ENCODE measurements at regions not wholly inside any gene's neighbourhood (a gene's known extent, or its start where the extent isn't known, plus 50 kb on each side); places are given as distances from the start of the nearest gene placed in this dataset.

- Mint-ChIP-seq H3K9me3 (peaks cover 11 to 19% (median 12%) of the 10 kb centered on the region in 3 donors), H3K4me3 (no peak overlapping the region), H3K36me3 (no peaks in the 10 kb centered on the region), H3K27me3 (no peaks in the 10 kb centered on the region), H3K4me1 (no peaks in the 10 kb centered on the region), H3K27ac (no peak overlapping the region)
- Histone ChIP-seq H3K36me3 (ENCODE audit: control insufficient read depth in 2 of 2, extremely low read depth in 1 of 2, insufficient read depth in 1 of 2, low read length in 1 of 2) (no peaks in the 10 kb centered on the region), H3K27ac (ENCODE audit: low read length) (no peak overlapping the region), H3K4me1 (ENCODE audit: control insufficient read depth in 1 of 2, extremely low read depth in 1 of 2, insufficient read depth in 2 of 2, low read length in 2 of 2) (no peaks in the 10 kb centered on the region), H3K27me3 (replicated peaks in 1 of 2; ENCODE audit: control insufficient read depth in 2 of 2, extremely low read depth in 1 of 2, insufficient read depth in 2 of 2, low read length in 1 of 2) (no peaks in the 10 kb centered on the region), H3K9me3 (no peaks in the 10 kb centered on the region), H3K4me3 (ENCODE audit: control insufficient read depth in 1 of 2, extremely low read depth in 1 of 2, low read length in 1 of 2) (no peak overlapping the region)
- POLR2A ChIA-PET: no interaction called here
- 69% methylated on average over 2 of the region's 6 CpGs for WGBS (ENCODE audit: insufficient coverage)
- ATAC-seq (replicated peaks in 1 of 4) (no peak), DNase-seq (no peak)
- CTCF ChIA-PET: no interaction called here
Observed at GRCh38 chr5:13427827-13428557, 516.5 kb downstream of the DNAH5 start.

- DNase-seq (no peak), ATAC-seq (replicated peaks in 1 of 4) (no peak)
- ChIA-PET CTCF (no interaction called here), POLR2A (no interaction called here)
- Mint-ChIP-seq H3K4me3 (no peak overlapping the region), H3K27ac (no peak overlapping the region), H3K36me3 (no peaks in the 10 kb centered on the region), H3K27me3 (no peaks in the 10 kb centered on the region), H3K9me3 (peaks cover 7 to 10% (median 9%) of the 10 kb centered on the region in 3 donors), H3K4me1 (no peaks in the 10 kb centered on the region)
- Histone ChIP-seq H3K4me3 (ENCODE audit: control insufficient read depth in 1 of 2, extremely low read depth in 1 of 2, low read length in 1 of 2) (no peak overlapping the region), H3K27me3 (replicated peaks in 1 of 2; ENCODE audit: control insufficient read depth in 2 of 2, extremely low read depth in 1 of 2, insufficient read depth in 2 of 2, low read length in 1 of 2) (no peaks in the 10 kb centered on the region), H3K4me1 (ENCODE audit: control insufficient read depth in 1 of 2, extremely low read depth in 1 of 2, insufficient read depth in 2 of 2, low read length in 2 of 2) (no peaks in the 10 kb centered on the region), H3K27ac (ENCODE audit: low read length) (no peak overlapping the region), H3K36me3 (ENCODE audit: control insufficient read depth in 2 of 2, extremely low read depth in 1 of 2, insufficient read depth in 1 of 2, low read length in 1 of 2) (no peaks in the 10 kb centered on the region), H3K9me3 (no peaks in the 10 kb centered on the region)
- 60% methylated on average over 6 of the region's 6 CpGs for WGBS (ENCODE audit: insufficient coverage)
Observed at GRCh38 chr5:13412040-13412595, 532.4 kb downstream of the DNAH5 start.

GRCh38 chr5:13408616-13409015 is 535.9 kb downstream of the DNAH5 start:
- Histone ChIP-seq H3K27ac (ENCODE audit: low read length) (no peak overlapping the region), H3K36me3 (ENCODE audit: control insufficient read depth in 2 of 2, extremely low read depth in 1 of 2, insufficient read depth in 1 of 2, low read length in 1 of 2) (no peaks in the 10 kb centered on the region), H3K27me3 (replicated peaks in 1 of 2; ENCODE audit: control insufficient read depth in 2 of 2, extremely low read depth in 1 of 2, insufficient read depth in 2 of 2, low read length in 1 of 2) (no peaks in the 10 kb centered on the region), H3K4me3 (ENCODE audit: control insufficient read depth in 1 of 2, extremely low read depth in 1 of 2, low read length in 1 of 2) (no peak overlapping the region), H3K9me3 (no peaks in the 10 kb centered on the region), H3K4me1 (ENCODE audit: control insufficient read depth in 1 of 2, extremely low read depth in 1 of 2, insufficient read depth in 2 of 2, low read length in 2 of 2) (no peaks in the 10 kb centered on the region)
- POLR2A ChIA-PET: no interaction called here
- ATAC-seq (replicated peaks in 1 of 4) (no peak), DNase-seq (no peak)
- no peaks in the 10 kb centered on the region for H3K4me1 Mint-ChIP-seq
- H3K36me3 Mint-ChIP-seq: no peaks in the 10 kb centered on the region
- H3K27me3 Mint-ChIP-seq: no peaks in the 10 kb centered on the region
- CTCF ChIA-PET: no interaction called here
- no peak overlapping the region for H3K27ac Mint-ChIP-seq
- no CpG with 5 or more reads among the region's 1 CpG for WGBS (ENCODE audit: insufficient coverage)
- H3K4me3 Mint-ChIP-seq: no peak overlapping the region
- peaks cover 0 to 17% (median 11%) of the 10 kb centered on the region in 3 donors for H3K9me3 Mint-ChIP-seq

- POLR2A ChIA-PET: no interaction called here
- CTCF ChIA-PET: no interaction called here
- DNase-seq: no peak
Observed at GRCh38 chr5:13403351-13403750, 541.1 kb downstream of the DNAH5 start.

GRCh38 chr5:13385066-13385465 is 559.4 kb downstream of the DNAH5 start:
- no peak for ATAC-seq (replicated peaks in 1 of 4)
- Mint-ChIP-seq H3K4me3 (no peak overlapping the region), H3K36me3 (no peaks in the 10 kb centered on the region), H3K9me3 (peaks cover 20 to 29% (median 28%) of the 10 kb centered on the region in 3 donors), H3K4me1 (no peaks in the 10 kb centered on the region), H3K27me3 (no peaks in the 10 kb centered on the region), H3K27ac (no peak overlapping the region)
- no peaks in the 10 kb centered on the region for H3K36me3 ChIP-seq (ENCODE audit: control insufficient read depth in 2 of 2, extremely low read depth in 1 of 2, insufficient read depth in 1 of 2, low read length in 1 of 2)
- H3K4me3 ChIP-seq (ENCODE audit: control insufficient read depth in 1 of 2, extremely low read depth in 1 of 2, low read length in 1 of 2): no peak overlapping the region
- ChIA-PET POLR2A (interaction anchor here in 1 of 2 donors (0.5 kb wide), 1 partner anchor 11 kb away, joined by 3 read pairs; no protein-coding TSS in a partner anchor), CTCF (no interaction called here)
- 100% methylated on average over 2 of the region's 5 CpGs for WGBS (ENCODE audit: insufficient coverage)
- H3K27me3 ChIP-seq (replicated peaks in 1 of 2; ENCODE audit: control insufficient read depth in 2 of 2, extremely low read depth in 1 of 2, insufficient read depth in 2 of 2, low read length in 1 of 2): no peaks in the 10 kb centered on the region
- no peak overlapping the region for H3K27ac ChIP-seq (ENCODE audit: low read length)
- no peaks in the 10 kb centered on the region for H3K4me1 ChIP-seq (ENCODE audit: control insufficient read depth in 1 of 2, extremely low read depth in 1 of 2, insufficient read depth in 2 of 2, low read length in 2 of 2)
- H3K9me3 ChIP-seq: no peaks in the 10 kb centered on the region
- no peak for DNase-seq

More at GRCh38 chr5:13403351-13403750, 541.1 kb downstream of the DNAH5 start:
- Histone ChIP-seq H3K4me3 (ENCODE audit: control insufficient read depth in 1 of 2, extremely low read depth in 1 of 2, low read length in 1 of 2) (no peak overlapping the region), H3K27ac (ENCODE audit: low read length) (no peak overlapping the region), H3K36me3 (ENCODE audit: control insufficient read depth in 2 of 2, extremely low read depth in 1 of 2, insufficient read depth in 1 of 2, low read length in 1 of 2) (no peaks in the 10 kb centered on the region), H3K27me3 (replicated peaks in 1 of 2; ENCODE audit: control insufficient read depth in 2 of 2, extremely low read depth in 1 of 2, insufficient read depth in 2 of 2, low read length in 1 of 2) (no peaks in the 10 kb centered on the region), H3K4me1 (ENCODE audit: control insufficient read depth in 1 of 2, extremely low read depth in 1 of 2, insufficient read depth in 2 of 2, low read length in 2 of 2) (no peaks in the 10 kb centered on the region), H3K9me3 (no peaks in the 10 kb centered on the region)
- H3K9me3 Mint-ChIP-seq: peaks cover under 1 to 25% (median 12%) of the 10 kb centered on the region in 3 donors
- H3K36me3 Mint-ChIP-seq: no peaks in the 10 kb centered on the region
- ATAC-seq (replicated peaks in 1 of 4): no peak
- H3K27ac Mint-ChIP-seq: no peak overlapping the region
- no peak overlapping the region for H3K4me3 Mint-ChIP-seq
- H3K27me3 Mint-ChIP-seq: no peaks in the 10 kb centered on the region
- H3K4me1 Mint-ChIP-seq: no peaks in the 10 kb centered on the region

- POLR2A ChIA-PET: no interaction called here
- CTCF ChIA-PET: no interaction called here
Observed at GRCh38 chr5:13382232-13382631, 562.3 kb downstream of the DNAH5 start.

More at GRCh38 chr5:13382232-13382631, 562.3 kb downstream of the DNAH5 start:
- Mint-ChIP-seq H3K27ac (no peak overlapping the region), H3K27me3 (no peaks in the 10 kb centered on the region), H3K4me3 (no peak overlapping the region), H3K9me3 (peaks cover 13 to 22% (median 22%) of the 10 kb centered on the region in 3 donors), H3K36me3 (no peaks in the 10 kb centered on the region), H3K4me1 (no peaks in the 10 kb centered on the region)
- WGBS (ENCODE audit: insufficient coverage): 75% methylated on average over 3 of the region's 3 CpGs
- DNase-seq (no peak), ATAC-seq (replicated peaks in 1 of 4) (no peak)
- no peaks in the 10 kb centered on the region for H3K36me3 ChIP-seq (ENCODE audit: control insufficient read depth in 2 of 2, extremely low read depth in 1 of 2, insufficient read depth in 1 of 2, low read length in 1 of 2)
- H3K27ac ChIP-seq (ENCODE audit: low read length): no peak overlapping the region
- H3K9me3 ChIP-seq: no peaks in the 10 kb centered on the region
- no peaks in the 10 kb centered on the region for H3K27me3 ChIP-seq (replicated peaks in 1 of 2; ENCODE audit: control insufficient read depth in 2 of 2, extremely low read depth in 1 of 2, insufficient read depth in 2 of 2, low read length in 1 of 2)
- no peak overlapping the region for H3K4me3 ChIP-seq (ENCODE audit: control insufficient read depth in 1 of 2, extremely low read depth in 1 of 2, low read length in 1 of 2)
- H3K4me1 ChIP-seq (ENCODE audit: control insufficient read depth in 1 of 2, extremely low read depth in 1 of 2, insufficient read depth in 2 of 2, low read length in 2 of 2): no peaks in the 10 kb centered on the region
